HPDE6-E6E7 (cell line): ENCODE measurements at regions not wholly inside any gene's neighbourhood (a gene's known extent, or its start where the extent isn't known, plus 50 kb on each side); places are given as distances from the start of the nearest gene placed in this dataset.
"Not testable (repeated sequence)": the region's sequence is repeated elsewhere in the genome, so short reads cannot be mapped to it uniquely, and the experiment has no call there.

ENCODE experiments used
- DNase-seq: peaks from one replicate; pipeline ENCODE4 v3.0.0; 2011; ENCODE audit warnings: missing footprints; ENCODE audit errors: extremely low spot score

DNA sequence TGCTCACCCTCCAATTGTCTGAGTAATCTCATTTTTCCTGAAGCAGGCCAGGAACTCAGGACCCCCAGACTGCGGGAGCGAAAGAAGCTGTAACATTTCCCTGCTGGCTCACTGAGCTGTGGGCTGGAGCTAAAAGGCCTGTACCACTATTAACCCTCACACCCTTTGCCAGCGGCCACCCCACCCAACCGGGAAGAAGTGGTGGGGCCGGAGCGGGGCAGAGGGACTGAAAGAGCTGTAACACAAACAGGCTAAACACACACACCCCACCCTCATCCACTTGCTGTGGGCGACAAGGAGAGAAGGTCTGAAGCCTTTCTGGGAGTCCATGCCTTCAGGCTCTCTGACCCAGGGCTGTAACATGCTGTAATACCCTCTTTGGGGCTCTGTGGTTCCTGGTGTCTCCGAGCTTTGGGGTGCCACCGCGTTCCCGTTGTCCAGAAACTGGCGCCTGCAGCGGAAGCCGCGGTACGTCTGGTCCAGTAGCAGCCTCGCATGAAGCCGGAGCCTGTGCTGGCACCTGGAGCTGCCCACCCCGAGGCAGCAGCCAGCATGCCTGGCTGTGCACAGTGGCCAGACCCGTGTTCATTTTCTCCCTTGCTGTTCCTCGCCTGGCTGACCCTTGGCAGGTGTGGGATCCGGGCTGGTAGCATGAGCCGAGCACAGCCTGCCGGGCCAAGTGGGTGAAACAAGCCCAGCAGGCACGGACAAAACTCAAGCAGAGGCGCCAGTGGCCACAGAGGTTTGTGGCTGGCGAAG lies 345.5 kb upstream of the MGAT4C start:
- no peak for DNase-seq

DNA sequence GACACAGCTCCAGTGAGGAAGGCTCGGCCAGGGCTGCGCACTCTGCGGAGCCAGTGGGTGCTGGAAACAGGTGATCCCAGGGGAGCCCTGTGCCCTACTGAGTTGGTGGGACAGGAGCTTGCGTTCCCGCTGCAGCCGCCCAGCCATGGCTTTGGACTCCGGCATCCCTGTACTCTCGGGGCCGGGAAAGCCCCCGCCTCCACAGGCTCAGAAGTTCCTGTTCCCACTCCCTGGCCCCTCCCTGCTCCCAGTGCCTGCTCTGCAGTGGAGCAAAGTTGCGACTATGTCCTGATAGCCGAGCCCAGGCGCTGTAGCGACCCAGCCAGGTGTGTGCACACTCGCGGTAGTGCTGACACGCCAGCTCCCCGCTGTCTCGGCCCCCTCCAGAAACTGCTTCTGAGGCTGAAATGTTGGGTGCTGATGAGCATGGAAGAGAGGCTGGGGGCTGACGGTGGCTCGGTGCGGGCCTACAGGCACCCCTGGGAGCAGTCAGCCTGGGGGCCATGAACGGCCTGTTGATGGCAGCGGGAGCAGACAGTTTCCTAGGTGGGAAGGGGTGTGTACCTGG lies 344.6 kb upstream of the MGAT4C start:
- DNase-seq, result no peak

DNA sequence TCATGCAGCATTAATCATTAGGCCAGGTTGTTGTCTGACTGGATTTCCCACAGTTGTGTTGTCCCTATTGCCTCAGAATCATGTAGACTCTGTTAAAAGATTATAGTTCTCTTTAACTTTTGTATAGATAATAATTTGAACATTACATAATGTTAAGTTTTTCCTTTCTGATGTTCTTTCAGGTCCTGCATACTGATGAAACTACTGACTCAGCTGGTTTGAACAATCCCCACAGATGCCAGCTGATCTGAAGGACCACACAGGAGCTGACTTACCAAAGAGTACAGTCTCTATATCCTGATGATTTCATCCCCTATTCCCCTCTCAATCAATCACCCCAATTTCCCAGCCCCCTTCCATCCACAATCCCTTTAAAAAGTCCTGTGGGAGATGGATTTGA lies 341.2 kb upstream of the MGAT4C start:
- no peak for DNase-seq

DNA sequence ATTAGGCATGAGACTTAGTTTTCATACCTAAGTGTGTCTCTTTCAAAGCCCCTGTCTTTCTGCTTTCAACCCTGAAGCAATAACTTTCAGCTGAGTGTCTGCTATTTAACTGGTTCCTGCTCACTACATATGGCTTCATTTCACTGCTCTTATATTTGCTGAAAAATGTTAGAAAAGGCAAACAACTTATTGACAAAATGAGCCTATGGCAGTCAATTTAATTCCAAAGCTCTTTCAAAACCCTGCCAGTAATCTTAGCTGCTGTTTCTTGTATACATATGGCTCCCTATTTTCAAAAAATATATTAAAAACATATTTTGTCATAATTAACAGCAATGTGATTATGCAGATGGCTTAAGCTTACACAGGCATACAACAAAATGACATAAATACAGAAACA lies 334.1 kb upstream of the MGAT4C start:
- DNase-seq, result no peak

DNA sequence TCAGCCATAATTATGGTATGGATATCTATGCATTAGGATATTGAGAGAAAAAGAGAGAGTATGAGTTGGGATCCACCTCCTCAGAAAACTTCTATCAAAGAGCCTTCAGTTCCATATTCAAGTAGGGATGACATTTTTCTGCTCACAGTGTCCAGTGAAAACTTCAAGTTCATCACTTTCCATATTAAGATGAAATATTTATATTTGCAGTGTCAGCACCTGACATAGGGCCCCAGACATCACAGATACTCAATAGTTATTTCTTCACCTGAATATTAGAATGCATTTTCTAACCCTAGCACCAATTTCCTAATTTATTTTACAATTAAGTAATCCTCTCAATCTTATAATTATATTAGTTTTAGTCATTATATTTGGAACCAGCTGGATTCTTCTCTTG lies 318.0 kb upstream of the MGAT4C start:
- no peak for DNase-seq

DNA sequence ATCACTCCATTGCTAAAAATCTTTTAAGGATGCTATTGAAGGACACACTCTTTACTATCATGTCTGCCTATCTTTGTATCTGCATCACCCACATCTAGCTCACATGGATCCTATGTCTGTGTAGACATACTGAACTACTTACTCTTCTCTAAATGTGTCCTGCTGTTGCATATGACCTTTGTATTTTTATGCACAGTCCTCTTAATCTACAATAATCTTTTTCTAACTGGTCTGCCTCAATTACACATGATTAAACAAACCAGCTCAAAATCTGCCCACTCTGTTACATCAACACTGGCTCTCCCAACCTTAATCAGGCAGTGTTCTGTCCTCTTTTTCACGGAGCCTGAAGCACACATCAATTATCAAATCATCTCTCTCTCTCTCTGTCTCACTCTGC lies 316.3 kb upstream of the MGAT4C start:
- no peak for DNase-seq

DNA sequence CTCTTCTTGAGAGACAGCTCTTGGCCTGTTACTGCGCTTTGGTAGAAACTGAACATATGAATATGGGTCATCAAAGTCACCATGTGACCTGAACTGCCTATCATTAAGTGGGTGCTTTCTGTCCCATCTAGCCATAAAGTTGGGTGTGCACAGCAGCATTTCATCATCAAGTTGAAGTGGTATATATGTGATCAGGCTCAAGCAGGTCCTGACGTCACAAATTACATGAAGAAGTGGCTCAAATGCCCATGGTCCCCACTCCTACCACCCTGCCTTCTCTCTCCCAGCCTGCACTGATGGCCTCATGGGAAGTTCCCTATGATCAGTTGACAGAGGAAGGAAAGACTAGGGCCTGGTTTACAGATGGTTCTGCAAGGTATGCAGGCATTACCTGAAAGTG lies 308.8 kb upstream of the MGAT4C start:
- DNase-seq, result no peak

DNA sequence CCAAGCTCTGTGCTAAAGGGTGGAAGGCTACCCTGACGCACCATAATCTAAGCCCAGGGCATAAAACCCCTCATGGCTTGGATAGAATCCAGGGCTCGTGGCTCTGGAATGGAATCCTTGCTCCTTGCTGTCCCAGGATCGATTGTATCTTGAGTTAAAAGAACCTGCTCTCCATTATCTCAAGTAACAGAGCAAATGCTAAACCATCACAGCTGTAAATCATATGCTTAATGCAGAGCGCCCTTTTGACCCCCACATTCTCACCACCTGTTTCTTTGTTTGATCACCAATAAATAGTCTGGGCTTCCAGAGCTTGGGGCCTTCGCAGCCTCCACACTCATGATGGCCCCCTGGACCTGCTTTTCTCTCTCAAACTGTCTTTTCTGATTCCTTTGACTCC lies 299.3 kb upstream of the MGAT4C start:
- DNase-seq, result not testable (repeated sequence)

DNA sequence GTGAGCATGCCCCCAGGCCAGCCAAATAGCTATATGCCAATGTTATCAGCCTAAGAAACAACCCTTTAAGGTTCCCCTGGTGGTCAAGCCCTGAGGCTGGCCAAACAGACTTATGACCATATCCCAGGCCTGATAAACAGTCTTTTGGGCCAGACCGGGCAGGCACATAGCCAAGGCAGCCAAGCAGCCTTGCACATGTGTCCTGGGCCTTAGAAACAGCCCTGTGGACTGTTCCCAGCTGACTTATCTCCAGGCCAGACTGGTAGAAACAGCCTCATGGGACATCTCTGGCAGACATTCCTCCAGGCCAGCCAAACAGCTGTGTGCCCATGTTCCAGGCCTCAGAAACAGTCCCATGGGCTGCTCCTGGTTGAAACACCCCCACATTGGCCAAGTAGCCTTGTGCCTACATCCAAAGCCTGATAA lies 295.0 kb upstream of the MGAT4C start:
- no peak for DNase-seq

DNA sequence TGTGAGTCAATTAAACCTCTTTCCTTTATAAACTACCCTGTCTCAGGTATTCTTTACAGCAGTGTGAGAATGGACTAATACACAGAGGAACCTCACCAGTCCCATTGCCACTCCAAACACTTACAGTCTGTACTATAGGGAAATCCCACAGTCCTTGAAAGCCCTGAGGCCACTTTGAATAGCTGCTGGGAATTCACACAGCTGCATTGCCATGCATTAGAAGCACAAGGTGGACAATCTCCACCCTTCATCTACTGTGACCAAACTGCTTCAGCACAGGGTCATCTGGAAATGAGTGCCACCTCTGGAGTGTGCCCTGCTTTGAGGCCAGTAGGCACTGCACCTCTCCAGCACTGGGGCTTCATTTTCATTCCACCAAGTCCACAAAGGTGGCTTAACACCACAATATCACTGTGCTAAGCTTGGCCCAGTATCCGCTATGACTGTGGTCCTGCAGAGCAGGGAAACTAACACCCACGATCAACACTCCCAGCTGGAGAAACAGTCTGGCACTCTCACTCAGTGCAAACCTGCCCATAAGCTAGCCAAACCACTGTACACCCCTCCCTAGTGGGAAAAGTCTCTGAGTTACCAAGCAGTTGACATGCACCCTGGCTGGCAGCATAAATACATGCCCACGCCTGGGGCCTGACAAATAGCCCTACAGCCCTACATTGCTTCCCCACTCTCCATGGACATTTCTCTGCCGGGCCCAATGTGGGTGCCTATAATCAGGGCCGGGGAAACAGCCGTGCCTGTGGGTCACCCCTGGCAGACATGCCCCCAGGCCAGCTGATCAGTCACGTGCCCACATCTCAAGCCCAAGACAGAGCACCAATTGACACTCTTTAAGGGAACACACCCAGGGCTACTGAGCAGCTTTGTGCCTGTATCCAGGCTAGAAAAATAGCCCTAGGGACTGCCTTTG lies 294.3 kb upstream of the MGAT4C start:
- DNase-seq, result no peak

DNA sequence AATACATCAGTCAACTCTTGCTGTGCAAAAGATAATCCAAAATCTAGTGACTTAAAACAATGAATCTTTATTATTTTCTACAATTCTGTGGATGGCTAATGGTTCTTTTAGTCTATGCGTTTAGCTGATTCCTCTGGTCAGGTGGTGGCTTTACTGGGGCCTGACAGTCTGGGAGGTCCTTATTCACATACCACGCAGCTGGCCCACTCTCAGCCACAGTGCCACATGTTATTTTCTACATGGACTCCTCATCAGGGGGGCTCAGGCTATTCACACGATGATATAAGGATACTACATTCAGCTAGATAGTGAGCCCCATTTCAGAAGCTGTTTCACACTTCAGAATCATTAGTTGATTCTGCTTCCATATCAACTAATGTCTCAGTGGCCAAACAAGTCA lies 287.5 kb upstream of the MGAT4C start:
- no peak for DNase-seq

DNA sequence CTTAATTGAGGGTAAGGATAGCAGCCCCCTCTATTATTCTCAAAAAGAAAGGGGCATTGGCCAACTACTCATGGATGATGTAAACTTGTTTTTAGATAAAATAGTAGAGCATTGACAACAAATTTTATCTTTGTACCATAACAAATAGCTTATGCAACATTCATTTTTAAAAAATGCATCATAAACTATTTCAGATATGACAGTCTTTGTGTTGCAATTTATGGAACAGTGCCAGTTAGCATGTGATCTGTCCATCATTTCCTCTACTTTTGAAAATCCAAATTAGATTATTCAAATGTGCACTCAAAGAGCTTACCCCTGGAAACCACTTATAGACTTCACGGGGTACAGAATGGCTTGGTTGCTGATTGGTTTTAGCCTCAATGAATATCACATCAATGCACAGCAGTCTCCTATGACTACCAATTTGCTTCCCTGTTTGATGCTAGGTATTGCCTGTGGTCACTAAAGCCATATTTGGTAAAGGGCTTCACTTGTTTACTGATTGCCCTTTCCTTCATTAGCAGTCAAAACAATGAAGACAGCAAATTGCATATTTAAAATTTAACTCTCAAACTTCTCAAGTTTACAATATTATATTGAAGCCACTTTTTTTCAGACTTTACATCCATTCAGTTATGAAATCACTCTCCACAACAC lies 274.9 kb upstream of the MGAT4C start:
- DNase-seq, result no peak

DNA sequence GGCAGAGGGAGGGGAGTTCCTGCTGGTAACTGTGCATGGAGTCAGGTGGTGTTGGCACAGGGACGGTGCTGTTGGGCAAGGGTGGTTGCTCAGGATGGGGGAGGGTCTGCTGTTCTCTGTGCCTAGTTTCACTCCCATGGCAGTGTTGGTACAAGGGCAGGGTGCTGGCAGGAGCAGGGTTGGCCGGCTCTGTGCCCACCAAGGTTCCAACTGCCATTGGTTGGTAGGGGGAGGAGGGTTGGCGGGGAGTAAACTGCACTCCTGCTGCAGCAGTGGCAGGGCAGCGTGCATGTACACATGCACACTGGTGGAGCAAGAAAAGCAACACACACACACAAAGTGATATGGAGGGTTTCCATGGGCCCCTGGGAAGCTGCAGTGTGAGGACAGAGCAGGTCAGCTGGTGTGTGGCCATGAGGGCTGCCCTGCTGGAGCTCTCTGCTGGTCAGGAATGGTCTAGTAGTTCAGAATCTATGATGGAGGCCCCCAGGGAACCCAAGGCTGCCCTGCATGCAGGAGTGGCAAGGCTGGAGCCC lies 269.9 kb upstream of the MGAT4C start:
- no peak for DNase-seq

DNA sequence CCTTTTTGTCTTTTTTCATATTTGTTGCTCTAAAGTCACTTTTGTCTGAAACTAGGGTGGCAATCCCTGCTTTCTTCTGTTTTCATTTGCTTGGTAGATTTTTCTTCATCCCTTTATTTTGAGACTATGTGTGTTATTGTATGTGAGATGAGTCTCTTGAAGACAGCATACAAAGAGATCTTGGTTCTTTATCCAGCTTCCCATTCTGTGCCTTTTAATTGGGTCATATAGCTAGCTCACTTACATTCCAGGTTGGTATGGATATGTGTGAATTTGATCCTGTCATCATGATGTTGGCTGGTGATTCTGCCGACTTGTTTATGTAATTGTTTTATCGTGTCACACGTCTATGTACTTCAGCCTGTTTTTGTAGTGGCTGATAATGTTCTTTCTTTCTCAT lies 267.7 kb upstream of the MGAT4C start:
- DNase-seq, result no peak

DNA sequence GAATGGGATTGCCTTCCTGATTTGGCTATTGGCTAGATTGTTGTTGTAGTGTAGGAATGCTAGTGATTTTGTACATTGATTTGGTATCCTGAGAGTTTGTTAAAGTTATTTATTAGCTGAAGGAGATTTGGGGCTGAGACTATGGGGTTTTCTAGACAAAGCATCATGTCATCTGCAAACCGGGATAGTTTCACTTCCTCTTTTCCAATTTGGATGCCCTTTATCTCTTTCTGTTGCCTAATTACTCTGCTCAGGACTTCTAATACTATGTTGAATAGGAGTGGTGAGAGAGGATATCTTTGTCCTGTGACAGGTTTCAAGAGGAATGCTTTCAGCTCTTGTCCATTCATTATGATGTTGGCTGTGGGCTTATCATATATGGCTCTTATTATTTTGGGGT lies 265.7 kb upstream of the MGAT4C start:
- no peak for DNase-seq

DNA sequence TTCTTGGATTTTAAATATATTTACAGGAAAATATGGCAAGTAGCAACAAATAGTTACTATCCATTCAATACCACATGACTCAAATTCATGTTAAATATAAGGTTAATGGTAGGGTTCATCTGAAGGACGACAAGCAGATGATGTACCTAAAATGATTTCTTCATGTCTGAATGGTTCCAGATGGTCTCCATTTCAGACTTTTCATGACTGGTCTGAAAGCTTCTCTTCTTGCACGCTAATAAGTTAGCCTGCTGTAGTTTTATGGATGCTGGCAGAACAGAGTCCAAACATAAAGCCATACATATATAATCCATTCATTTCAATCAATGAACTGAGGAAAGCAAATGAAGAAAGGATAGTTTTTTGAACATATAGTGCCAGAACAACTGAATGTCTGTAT lies 257.0 kb upstream of the MGAT4C start:
- no peak for DNase-seq

DNA sequence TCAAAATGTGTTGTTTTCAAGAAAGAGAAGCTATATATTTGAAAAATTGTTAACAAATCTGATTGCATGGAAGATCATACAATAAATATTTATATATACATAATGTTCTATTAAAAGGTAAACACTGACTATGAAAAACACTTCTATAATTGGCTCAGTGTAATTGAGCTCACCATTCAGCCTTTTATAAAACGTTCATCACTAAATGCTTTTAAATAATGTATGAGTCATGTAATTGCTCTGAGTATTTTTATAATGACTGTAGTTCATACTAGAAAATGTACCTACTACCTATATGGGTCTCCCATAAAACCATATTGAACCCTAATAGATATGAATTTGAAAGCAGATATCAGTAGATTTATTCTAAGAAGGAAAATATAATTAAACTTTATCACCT lies 240.4 kb upstream of the MGAT4C start:
- no peak for DNase-seq

DNA sequence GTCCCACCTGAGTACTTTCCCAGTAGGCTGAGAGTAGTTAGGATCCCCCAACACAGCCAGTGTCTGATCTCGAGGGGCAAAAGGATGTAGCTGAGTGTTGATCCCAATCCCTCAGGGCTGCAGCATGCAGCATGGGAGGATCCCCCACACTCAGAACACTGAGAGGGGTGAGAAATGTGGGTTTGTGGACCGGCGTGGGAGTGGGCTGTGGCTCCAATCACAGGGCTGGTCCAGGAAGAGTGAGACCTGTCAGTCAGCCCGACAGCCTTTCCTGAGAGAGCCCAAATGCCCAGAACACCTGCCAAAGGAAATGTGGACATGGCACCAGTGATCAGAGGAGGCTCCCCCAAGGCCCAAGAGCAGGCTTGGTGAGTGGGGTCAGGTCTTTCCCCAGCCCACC lies 228.3 kb upstream of the MGAT4C start:
- no peak for DNase-seq

DNA sequence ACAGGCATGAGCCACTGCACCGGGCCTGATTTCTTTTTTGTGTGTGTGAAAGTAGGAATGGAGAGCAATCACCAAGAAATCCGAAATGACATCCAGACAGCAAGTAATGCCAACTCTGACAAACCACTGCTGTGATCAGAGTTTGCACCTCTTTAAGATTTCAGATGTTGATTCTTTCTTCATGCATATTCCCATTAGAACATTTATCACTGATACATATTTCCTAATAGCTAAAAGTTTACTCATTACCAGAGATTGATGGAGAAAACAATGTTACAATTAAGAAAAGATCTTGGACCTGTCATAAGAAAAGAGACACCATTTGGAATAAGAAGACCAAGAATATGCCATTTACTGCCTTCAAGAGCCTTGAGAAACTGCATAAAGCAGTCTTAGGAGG lies 217.0 kb upstream of the MGAT4C start:
- no peak for DNase-seq

DNA sequence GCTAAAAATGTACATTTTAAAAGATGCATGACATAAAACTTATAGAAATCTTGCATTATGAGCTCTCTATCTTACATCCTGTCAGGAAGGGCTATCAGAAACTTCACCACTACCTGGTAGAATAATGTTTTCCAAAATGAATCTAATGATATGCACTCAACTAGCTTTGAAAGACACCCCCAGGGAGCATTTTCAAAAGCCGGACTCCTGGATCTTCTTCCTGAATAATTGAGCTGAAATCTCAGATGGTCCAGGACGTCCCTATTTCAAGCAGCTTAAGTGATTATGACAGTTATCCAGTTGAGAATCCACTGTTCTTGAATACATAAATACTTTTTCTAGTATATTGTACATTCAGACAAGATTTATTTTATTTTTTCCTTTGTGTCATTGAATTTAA lies 200.6 kb upstream of the MGAT4C start:
- DNase-seq, result no peak

DNA sequence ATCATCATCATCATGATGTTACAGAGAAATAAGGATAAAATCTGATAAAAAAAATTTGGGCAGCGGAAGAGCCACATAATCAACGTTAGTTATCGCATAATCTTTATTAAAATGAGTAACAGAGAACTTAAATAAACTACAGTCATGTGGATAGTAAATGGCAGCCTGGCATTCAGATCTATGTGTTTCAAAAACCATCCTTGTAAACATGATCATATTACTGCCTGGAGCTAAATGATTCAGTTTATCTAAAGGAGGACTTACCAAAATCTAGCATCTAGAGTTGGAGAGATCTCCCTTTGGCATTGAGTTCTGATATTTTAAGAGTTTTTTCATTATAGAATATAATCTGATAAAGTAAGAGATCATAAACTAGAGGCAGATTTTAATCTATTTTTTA lies 200.1 kb upstream of the MGAT4C start:
- no peak for DNase-seq

DNA sequence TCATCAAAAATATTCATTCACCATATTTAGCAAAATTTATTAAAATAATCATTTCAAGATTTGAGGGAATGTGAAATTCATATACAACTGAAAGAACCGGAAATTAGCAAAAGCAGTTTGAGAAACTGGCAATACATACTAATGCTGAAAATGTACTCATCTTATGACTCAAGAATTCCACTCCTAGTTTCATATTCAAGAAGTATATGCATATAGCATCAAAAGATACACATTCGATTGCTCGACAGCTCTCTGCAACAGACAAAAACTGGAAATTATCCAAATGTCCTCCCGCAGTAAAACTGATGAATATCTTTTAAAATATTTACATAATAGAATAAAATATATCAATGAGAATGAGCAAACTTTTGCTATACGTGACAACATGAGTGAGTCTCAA lies 189.2 kb upstream of the MGAT4C start:
- DNase-seq, result no peak
